Mesothelial cell of epicardium (in vitro differentiated cells): ENCODE measurements at regions not wholly inside any gene's neighbourhood (a gene's known extent, or its start where the extent isn't known, plus 50 kb on each side); places are given as distances from the start of the nearest gene placed in this dataset.

Experiments used
- DNase-seq, 2 experiments: peaks; one replicate each; pipeline ENCODE4 v3.0.0; 2021; ENCODE audit warnings: low spot score in 2 of 2; ENCODE audit not compliant: unreplicated experiment in 2 of 2
- H3K27ac Mint-ChIP-seq: 2 replicates; pipeline ENCODE4 v1.8.0; 2021; ENCODE audit warnings: mixed read lengths
- H3K27me3 Mint-ChIP-seq: 2 replicates; pipeline ENCODE4 v1.8.0; 2021; ENCODE audit warnings: low read depth, mixed read lengths
- H3K36me3 Mint-ChIP-seq: 2 replicates; pipeline ENCODE4 v1.8.0; 2021; ENCODE audit warnings: mixed read lengths
- H3K4me1 Mint-ChIP-seq: 2 replicates; pipeline ENCODE4 v1.8.0; 2021; ENCODE audit warnings: mixed read lengths
- H3K4me3 Mint-ChIP-seq: 2 replicates; pipeline ENCODE4 v1.8.0; 2021; ENCODE audit warnings: mild to moderate bottlenecking, moderate library complexity, mixed read lengths
- H3K9me3 Mint-ChIP-seq: 2 replicates; pipeline ENCODE4 v1.8.0; 2021; ENCODE audit warnings: mixed read lengths
- TF ChIP-seq, protein P1 (sequence below): fragments of 200-600 bp; sonication (generic); IDR thresholded peaks from one replicate; pipeline ENCODE4 v1.5.0; 2021; ENCODE audit warnings: antibody characterized with exemption; ENCODE audit not compliant: unreplicated experiment

- no peaks in the 10 kb centered on the region for H3K36me3 Mint-ChIP-seq
- no peaks in the 10 kb centered on the region for H3K9me3 Mint-ChIP-seq
- TF ChIP-seq, protein P1, sequence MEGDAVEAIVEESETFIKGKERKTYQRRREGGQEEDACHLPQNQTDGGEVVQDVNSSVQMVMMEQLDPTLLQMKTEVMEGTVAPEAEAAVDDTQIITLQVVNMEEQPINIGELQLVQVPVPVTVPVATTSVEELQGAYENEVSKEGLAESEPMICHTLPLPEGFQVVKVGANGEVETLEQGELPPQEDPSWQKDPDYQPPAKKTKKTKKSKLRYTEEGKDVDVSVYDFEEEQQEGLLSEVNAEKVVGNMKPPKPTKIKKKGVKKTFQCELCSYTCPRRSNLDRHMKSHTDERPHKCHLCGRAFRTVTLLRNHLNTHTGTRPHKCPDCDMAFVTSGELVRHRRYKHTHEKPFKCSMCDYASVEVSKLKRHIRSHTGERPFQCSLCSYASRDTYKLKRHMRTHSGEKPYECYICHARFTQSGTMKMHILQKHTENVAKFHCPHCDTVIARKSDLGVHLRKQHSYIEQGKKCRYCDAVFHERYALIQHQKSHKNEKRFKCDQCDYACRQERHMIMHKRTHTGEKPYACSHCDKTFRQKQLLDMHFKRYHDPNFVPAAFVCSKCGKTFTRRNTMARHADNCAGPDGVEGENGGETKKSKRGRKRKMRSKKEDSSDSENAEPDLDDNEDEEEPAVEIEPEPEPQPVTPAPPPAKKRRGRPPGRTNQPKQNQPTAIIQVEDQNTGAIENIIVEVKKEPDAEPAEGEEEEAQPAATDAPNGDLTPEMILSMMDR: no peak
- H3K27me3 Mint-ChIP-seq: peaks cover 2% of the 10 kb centered on the region
- H3K4me3 Mint-ChIP-seq: no peak overlapping the region
- H3K4me1 Mint-ChIP-seq: no peaks in the 10 kb centered on the region
- DNase-seq: no peak
- no peak overlapping the region for H3K27ac Mint-ChIP-seq
Observed at GRCh38 chr2:21944536-21944935, 820.8 kb downstream of the TDRD15 start.

DNA sequence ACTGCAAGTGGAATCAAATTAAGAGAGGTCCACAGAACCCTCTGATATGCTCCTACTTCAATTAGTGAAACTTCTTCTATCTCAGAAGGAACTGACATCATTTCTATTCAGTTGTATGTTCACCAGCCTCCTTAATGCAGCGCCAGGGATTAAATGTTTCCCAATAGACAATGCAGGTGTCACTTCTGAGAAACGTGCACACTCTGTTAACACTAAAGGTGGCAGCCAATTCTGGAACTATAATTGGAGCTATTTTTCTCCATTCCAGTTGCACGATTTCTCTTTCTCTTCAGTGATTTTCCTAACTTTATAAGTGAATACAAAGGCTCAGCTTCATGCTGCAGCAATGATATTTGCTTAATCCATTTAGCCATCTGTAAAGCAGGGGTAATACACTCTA, 821.9 kb downstream of the TDRD15 start:
- no peak for DNase-seq
- Mint-ChIP-seq H3K4me3 (no peak overlapping the region), H3K9me3 (no peaks in the 10 kb centered on the region), H3K4me1 (no peaks in the 10 kb centered on the region), H3K36me3 (no peaks in the 10 kb centered on the region), H3K27me3 (peaks cover 2% of the 10 kb centered on the region), H3K27ac (no peak overlapping the region)
- TF ChIP-seq, protein P1: no peak

GRCh38 chr2:21947046-21947445, 823.3 kb downstream of the TDRD15 start:
- H3K27me3 Mint-ChIP-seq: peaks cover 2% of the 10 kb centered on the region
- DNase-seq: no peak
- H3K4me3 Mint-ChIP-seq: no peak overlapping the region
- TF ChIP-seq, protein P1: no peak
- no peaks in the 10 kb centered on the region for H3K4me1 Mint-ChIP-seq
- no peaks in the 10 kb centered on the region for H3K36me3 Mint-ChIP-seq
- no peaks in the 10 kb centered on the region for H3K9me3 Mint-ChIP-seq
- no peak overlapping the region for H3K27ac Mint-ChIP-seq

- Mint-ChIP-seq H3K36me3 (no peaks in the 10 kb centered on the region), H3K4me3 (no peak overlapping the region), H3K27ac (no peak overlapping the region), H3K27me3 (no peaks in the 10 kb centered on the region), H3K4me1 (peaks cover 4% of the 10 kb centered on the region), H3K9me3 (peaks cover 3% of the 10 kb centered on the region)
- DNase-seq: no peak
- TF ChIP-seq, protein P1: no peak
Observed at GRCh38 chr2:21966139-21966538, 842.4 kb downstream of the TDRD15 start.

GRCh38 chr2:21970971-21971370, 847.2 kb downstream of the TDRD15 start:
- TF ChIP-seq, protein P1: no peak
- no peak overlapping the region for H3K4me3 Mint-ChIP-seq
- H3K27ac Mint-ChIP-seq: no peak overlapping the region
- H3K4me1 Mint-ChIP-seq: no peaks in the 10 kb centered on the region
- H3K27me3 Mint-ChIP-seq: no peaks in the 10 kb centered on the region
- no peak for DNase-seq
- no peaks in the 10 kb centered on the region for H3K9me3 Mint-ChIP-seq
- H3K36me3 Mint-ChIP-seq: no peaks in the 10 kb centered on the region

- Mint-ChIP-seq H3K4me1 (no peaks in the 10 kb centered on the region), H3K36me3 (no peaks in the 10 kb centered on the region), H3K27me3 (no peaks in the 10 kb centered on the region), H3K9me3 (no peaks in the 10 kb centered on the region), H3K4me3 (no peak overlapping the region), H3K27ac (no peak overlapping the region)
- TF ChIP-seq, protein P1: no peak
- no peak for DNase-seq
Observed at GRCh38 chr2:21972586-21972985, 848.8 kb downstream of the TDRD15 start.
